MG63 (cell line): ENCODE measurements at regions not wholly inside any gene's neighbourhood (a gene's known extent, or its start where the extent isn't known, plus 50 kb on each side); places are given as distances from the start of the nearest gene placed in this dataset.

ENCODE experiments used
- DNase-seq: peaks from one replicate; pipeline ENCODE4 v3.0.0-alpha.2; 2020
- H3K27me3 ChIP-seq: fragments of 250-450 bp; sonication (Bioruptor Pico); 2 replicates; pipeline ENCODE4 v1.5.1; 2020; ENCODE audit warnings: mild to moderate bottlenecking, moderate library complexity
- H3K36me3 ChIP-seq: fragments of 250-450 bp; sonication (Bioruptor Pico); 2 replicates; pipeline ENCODE4 v1.5.1; 2020; ENCODE audit warnings: mild to moderate bottlenecking, moderate library complexity
- H3K4me3 ChIP-seq: fragments of 250-450 bp; sonication (Bioruptor Pico); 2 replicates; pipeline ENCODE4 v1.5.1; 2020; ENCODE audit warnings: mild to moderate bottlenecking, moderate library complexity
- H3K9me3 ChIP-seq: fragments of 250-450 bp; sonication (Bioruptor Pico); 2 replicates; pipeline ENCODE4 v1.5.1; 2020; ENCODE audit warnings: mild to moderate bottlenecking, moderate library complexity

DNA sequence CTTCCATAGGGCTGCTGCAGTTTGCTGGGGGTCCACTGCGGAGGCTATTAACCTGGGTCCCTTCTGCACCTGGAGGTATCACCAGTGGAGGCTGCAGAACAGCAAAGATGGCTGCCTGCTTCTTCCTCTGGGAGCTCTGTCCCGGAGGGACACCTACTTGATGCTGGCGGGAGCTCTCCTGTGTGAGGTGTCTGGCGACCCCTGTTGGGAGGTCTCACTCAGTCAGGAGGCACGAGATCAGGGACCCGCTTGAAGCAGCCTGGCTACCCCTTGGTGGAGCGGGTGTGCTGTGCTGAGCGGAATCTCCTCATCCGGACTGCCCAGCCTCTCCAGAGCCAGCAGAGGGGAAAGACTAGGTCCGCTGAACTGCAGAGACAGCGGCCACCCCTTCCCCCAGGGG is 56.0 kb upstream of the CTXND1 start:
- no peak overlapping the region for H3K4me3 ChIP-seq
- H3K9me3 ChIP-seq = no peaks in the 10 kb centered on the region
- no peak for DNase-seq
- no peaks in the 10 kb centered on the region for H3K27me3 ChIP-seq
- H3K36me3 ChIP-seq = no peaks in the 10 kb centered on the region

DNA sequence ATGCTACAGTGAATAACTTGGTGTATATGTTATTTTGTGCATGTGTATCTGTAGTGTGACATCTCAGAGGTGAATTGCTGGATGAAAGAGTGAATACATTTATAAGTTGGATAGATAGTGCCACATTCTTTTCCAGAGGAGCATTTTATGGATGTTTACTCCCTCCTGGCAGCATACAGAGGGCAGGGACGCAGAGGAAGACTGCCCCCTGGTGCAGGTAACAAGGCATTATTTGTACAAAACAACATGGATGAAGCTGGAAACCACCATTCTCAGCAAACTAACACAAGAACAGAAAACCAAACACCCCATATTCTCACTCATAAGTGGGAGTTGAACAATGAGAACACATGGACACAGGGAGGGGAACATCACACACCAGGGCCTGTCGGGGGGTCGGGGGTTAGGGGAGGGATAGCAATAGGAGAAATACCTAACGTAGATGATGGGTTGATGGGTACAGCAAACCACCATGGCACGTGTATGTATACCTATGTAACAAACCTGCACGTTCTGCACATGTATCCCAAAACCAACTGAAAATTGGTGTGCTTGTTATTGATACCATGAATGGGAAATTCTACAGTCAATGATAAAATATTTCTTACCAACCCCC is 57.9 kb upstream of the CTXND1 start:
- H3K4me3 ChIP-seq = no peak overlapping the region
- DNase-seq = peak; percentile 27

DNA sequence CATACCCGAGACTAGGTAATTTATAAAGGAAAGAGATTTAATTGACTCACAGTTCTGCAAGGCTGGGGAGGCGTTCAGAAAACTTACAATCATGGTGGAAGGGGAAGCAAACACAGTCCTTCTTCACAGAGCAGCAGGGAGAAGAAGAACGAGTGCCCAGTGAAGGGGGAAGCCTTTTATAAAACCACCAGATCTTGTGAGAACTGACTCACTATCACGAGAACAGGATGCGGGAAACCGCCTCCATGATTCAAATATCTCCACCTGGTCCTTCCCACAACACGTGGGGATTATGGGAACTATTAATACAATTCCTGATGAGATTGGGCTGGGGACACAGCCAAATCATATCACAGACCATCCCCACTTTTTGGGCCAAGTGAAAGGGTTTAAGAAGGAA is 58.8 kb upstream of the CTXND1 start:
- DNase-seq = no peak
- H3K4me3 ChIP-seq = no peak overlapping the region
- H3K9me3 ChIP-seq = no peaks in the 10 kb centered on the region
- no peaks in the 10 kb centered on the region for H3K27me3 ChIP-seq
- no peaks in the 10 kb centered on the region for H3K36me3 ChIP-seq

More for the DNA sequence above, 57.9 kb upstream of the CTXND1 start:
- no peaks in the 10 kb centered on the region for H3K9me3 ChIP-seq
- H3K27me3 ChIP-seq = no peaks in the 10 kb centered on the region
- H3K36me3 ChIP-seq = no peaks in the 10 kb centered on the region

DNA sequence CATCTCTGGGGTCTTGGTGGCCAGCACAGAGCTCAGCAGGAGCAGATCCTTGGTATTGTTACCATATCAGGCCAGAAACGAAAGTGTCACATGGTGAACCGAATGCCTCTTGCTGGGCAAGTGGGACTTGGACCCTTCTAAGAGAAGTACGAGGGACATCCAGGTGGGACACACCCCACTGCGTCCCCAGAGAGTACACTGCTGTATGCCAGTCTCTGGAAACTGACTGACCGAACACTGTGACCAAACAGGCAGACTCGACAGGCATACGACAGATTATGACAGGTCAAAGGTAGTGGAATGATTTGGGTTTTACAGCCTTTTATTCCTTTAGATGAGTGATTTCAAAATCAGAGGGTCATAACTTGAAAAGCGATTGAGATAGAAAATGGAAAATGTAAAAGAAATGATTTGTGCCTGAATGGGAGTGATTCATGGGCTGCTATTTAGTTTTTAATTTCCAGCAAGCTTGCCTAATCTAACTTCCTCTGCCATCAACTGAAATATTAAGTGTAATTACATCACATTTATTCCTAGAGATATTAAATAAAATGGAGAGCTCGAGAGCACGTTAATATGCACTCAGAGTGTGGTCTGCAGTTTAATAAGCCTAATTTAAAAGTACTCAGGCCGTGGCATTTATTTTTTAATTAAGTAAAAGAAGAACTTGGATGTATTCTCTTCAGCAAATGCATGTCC is 63.4 kb upstream of the CTXND1 start:
- no peaks in the 10 kb centered on the region for H3K9me3 ChIP-seq
- no peaks in the 10 kb centered on the region for H3K27me3 ChIP-seq
- DNase-seq = no peak
- no peaks in the 10 kb centered on the region for H3K36me3 ChIP-seq
- H3K4me3 ChIP-seq = no peak overlapping the region

DNA sequence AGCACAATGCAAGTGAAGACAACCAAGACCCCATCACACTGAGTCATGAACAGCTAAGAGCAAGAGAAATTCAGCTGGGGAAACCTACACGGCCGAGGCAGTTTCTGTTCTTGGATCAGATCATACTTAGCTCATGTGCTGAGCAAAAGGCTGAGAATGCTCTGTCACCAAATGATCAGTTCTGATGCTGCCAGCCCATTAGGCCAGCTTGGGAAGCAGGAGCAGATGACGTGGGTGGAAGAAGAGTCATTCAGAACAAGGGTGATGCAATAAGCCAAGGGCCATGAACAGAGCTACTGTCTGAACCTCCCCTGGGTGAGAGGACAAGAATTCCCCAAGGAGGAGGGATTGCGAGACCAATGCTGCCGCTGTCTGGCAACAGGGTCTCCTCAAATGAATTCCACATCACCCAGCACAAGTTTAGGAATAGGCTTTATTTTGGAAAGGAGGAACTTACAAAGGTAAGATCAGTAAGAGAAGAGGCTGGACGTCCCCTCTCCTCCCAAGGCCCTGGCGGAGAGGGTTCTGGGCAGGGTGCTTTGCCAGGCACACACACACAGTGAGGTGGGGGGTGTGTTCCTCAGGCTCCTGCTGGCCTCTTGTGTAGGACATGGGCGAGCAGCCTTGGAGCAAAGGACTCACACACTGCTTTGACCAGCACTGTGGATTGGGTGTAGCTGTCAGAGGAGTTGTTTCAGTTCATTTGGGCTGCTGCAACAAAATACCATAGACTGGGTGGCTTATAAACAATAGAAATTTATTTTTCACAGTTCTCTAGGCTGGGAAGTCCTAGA is 65.6 kb upstream of the CTXND1 start:
- Histone ChIP-seq H3K36me3 (no peaks in the 10 kb centered on the region), H3K4me3 (no peak overlapping the region), H3K27me3 (no peaks in the 10 kb centered on the region), H3K9me3 (no peaks in the 10 kb centered on the region)
- peak; percentile 86 for DNase-seq

DNA sequence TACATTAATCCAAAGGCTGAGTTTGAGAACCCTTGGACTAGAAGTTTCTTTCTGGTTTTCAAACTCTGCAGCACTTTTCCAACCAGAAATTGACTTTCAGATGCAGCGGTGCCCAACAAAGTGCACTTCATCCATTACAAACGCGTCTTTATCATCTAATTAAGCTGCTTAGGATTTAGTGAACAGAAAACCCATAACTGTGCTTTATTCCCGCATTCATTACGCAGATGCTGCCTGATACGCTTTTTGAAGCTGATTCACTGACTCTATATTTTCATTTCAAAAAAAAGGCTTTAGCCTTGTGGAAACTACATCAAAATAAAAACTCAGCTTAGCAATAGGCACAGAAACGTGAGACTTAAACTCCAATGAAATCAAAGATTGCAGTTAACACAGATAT is 69.8 kb upstream of the CTXND1 start:
- H3K9me3 ChIP-seq = no peaks in the 10 kb centered on the region
- no peak for DNase-seq
- no peaks in the 10 kb centered on the region for H3K36me3 ChIP-seq
- no peaks in the 10 kb centered on the region for H3K27me3 ChIP-seq
- H3K4me3 ChIP-seq = no peak overlapping the region

DNA sequence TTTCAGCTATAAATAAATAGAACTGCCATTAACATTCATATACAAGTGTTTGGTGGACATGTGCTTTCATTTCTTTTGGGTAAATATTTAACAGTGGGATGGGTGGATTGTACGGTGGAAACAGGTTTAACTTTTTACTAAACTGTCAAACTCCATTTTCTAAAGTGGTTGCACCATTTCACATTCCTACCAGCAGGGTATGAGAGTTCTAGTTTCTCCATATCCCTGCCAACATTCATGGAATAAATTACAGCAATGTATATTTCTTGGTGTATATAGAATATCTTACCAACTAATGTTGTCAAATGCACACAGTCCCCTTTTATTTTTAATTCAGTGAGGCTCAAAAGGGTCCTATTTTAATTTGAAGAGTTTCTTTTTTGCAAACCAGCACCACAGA is 71.3 kb upstream of the CTXND1 start:
- no peak for DNase-seq
- Histone ChIP-seq H3K36me3 (no peaks in the 10 kb centered on the region), H3K27me3 (no peaks in the 10 kb centered on the region), H3K9me3 (peaks cover 2% of the 10 kb centered on the region; the same call in 1 of the 2 replicates), H3K4me3 (no peak overlapping the region)

DNA sequence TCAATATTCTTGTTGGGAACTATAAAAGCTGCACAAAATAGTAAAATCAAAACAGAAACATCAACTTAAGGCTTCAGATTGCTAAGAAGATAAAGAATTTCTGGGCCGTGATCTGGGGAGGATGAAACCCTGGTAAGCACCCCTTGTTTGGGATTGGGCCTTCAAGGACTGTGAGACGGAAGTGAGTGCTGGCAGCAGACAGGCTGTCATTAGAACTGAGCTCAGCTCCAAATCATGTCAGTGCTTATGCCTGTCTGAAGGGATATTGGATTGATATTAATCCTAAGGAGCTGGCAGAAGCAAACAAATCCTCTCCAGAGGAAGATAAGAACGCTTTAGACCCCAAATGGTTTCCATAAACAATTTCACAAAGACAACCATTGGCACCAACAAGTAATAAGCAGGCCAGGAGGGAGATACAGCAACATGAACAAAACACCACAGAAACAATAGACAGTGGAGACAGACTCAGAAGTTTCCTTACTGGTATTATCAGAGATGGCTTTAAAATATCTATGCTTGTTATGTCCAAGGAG is 72.6 kb upstream of the CTXND1 start:
- Histone ChIP-seq H3K27me3 (no peaks in the 10 kb centered on the region), H3K4me3 (no peak overlapping the region), H3K9me3 (peaks cover 2% of the 10 kb centered on the region; the same call in 1 of the 2 replicates), H3K36me3 (no peaks in the 10 kb centered on the region)
- DNase-seq = no peak

DNA sequence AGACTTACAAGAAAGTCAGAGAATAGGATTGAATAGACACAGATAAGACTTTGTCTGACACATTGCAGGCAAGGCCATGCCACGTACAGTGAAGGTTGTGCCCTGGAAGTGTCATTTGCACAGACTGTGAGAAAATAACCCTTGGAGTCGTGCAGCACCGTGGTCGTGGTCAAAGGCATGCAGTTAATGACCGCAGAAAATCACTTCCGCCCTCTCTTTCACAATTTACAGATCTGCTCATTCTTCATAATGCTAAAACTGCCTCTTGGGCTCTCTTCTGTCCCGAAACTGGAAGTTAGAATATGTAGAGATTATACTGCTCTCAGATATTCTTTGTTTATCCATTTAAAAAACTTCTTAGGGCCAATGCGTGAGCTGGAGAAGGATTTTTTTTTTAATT is 73.2 kb upstream of the CTXND1 start:
- Histone ChIP-seq H3K4me3 (no peak overlapping the region), H3K36me3 (no peaks in the 10 kb centered on the region), H3K9me3 (peaks cover 2% of the 10 kb centered on the region; the same call in 1 of the 2 replicates), H3K27me3 (no peaks in the 10 kb centered on the region)
- DNase-seq = no peak

DNA sequence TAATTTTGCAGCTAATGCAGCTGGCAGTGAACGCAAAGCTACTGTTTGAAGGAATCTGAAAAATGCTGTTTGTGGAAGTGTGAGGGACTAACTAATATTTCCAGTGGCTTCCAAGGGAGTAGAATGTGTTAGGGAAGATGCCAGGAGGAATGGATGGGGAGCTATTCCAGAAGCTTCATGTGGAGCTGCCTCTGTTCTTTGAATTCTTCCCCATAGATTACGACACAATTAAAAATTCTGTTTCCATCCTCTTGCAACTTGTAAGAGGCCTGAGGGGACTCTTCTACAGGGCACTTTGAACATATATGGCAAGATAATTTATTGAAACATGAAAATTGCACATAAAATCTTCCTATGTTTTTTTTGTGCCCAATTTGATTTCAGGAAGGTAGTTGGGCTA is 74.3 kb upstream of the CTXND1 start:
- no peaks in the 10 kb centered on the region for H3K36me3 ChIP-seq
- H3K27me3 ChIP-seq = no peaks in the 10 kb centered on the region
- DNase-seq = no peak
- peaks cover 2% of the 10 kb centered on the region for H3K9me3 ChIP-seq
- no peak overlapping the region for H3K4me3 ChIP-seq

DNA sequence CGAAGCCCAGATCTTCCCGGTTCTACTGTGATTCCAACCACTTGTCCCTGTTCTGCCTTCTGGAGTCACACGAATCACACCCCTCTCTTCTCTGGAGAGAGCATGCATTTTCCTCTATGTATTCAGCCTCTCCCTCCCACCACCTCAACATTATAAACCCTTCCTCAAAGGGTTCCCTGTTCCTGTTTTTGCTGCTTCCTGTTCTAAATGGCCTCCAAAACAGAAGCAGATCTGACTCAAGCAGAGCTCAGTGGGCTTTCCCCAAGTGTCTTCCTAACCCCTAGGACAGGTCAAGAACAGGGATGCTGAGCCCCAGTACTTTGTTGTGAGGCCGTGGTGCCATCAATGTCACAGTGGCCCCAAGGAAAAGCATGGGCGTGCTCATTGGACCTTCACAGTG is 75.7 kb upstream of the ARNT2 start:
- peaks cover 2% of the 10 kb centered on the region for H3K9me3 ChIP-seq
- no peaks in the 10 kb centered on the region for H3K27me3 ChIP-seq
- no peaks in the 10 kb centered on the region for H3K36me3 ChIP-seq
- no peak overlapping the region for H3K4me3 ChIP-seq
- DNase-seq = no peak

DNA sequence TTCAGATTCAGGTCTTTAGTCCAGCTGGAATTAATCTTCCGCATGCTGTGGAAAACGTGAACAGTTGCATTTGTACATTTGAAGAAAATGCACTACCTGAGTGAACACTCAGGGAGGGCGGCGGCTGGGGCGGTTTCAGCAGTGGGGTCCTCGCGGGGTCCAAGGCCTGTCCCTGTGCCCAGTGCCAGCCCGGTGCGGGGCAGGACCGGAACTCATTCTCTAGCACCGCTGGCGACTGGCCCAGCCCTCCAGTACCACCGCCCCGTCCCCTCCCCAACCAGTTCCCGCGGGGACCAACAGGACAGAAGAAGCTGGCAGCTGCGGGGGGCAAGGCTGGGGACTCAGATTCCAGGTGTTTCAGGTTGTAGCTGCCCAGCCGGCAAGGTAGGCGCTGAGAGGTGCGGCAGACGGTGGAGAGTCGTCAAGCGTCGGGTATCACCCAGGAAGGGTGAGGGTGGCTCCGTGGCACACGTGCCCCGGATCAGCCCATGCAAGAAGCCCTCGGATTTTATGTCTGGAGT is 72.2 kb upstream of the ARNT2 start:
- Histone ChIP-seq H3K4me3 (no peak overlapping the region), H3K9me3 (peaks cover 2% of the 10 kb centered on the region), H3K36me3 (no peaks in the 10 kb centered on the region), H3K27me3 (peaks cover 6% of the 10 kb centered on the region; the same call in 1 of the 2 replicates)
- DNase-seq = no peak

DNA sequence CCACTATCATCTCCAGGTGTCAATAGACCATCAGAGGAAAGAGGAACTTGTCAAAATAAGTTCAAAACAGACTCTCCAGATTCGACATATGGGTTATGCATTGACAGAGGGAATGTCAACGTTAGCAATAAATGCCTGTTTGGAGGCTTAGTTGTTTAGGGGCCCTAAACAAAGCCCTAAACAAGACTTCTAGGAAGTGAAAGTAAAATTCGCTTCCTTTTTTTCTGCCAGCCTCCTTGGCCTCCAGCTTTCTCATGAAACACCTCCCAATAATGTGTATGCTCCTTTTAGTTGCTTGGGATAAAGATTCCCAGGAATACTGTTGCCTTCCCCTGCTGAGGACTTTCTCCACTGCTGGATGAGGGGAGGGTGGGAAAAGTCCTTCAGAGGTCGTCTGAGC is 70.9 kb upstream of the ARNT2 start:
- no peaks in the 10 kb centered on the region for H3K36me3 ChIP-seq
- H3K27me3 ChIP-seq = peaks cover 8% of the 10 kb centered on the region; the same call in 1 of the 2 replicates
- no peak overlapping the region for H3K4me3 ChIP-seq
- H3K9me3 ChIP-seq = no peaks in the 10 kb centered on the region; the same call in 1 of the 2 replicates
- no peak for DNase-seq

DNA sequence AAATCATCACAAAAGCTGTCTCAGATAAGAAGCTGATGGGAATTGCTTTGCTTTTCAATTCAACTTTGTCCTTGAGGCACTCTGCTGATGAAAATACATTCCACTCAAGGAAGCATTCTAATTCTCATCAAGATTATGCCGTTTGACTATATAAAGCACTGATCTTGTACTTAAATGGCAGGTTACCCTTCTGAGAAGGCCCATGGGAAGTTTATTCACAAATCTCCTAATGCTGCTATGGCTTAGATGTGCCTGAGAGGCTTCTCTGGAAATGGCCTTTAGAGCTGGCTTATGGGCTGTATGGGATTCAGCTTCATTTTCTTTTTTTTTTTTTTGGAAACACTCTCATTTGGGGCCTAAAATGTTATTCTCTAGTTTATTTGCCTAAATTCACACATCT is 69.7 kb upstream of the ARNT2 start:
- H3K27me3 ChIP-seq = peaks cover 12% of the 10 kb centered on the region; the same call in 1 of the 2 replicates
- no peak overlapping the region for H3K4me3 ChIP-seq
- no peaks in the 10 kb centered on the region for H3K36me3 ChIP-seq
- DNase-seq = no peak
- no peaks in the 10 kb centered on the region; the same call in 1 of the 2 replicates for H3K9me3 ChIP-seq

DNA sequence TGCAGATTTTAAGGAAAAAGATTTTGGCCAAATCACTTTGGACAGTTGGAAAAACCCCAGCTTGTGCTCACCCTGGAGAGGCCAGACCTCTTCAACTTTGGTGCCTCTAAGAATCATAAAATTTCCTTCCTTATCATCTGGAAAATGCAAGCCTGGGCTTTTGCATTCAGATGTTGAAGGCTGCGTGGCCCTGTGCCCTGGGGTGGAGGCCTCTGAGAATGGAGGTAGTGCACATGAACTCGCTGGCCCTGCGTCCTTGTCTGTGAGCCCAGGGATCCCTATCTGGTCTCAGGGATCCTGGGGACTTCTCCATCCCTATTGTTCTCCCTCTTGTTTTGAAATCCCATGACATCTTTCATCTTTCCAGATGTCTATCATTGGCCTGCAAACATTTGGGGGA is 64.6 kb upstream of the ARNT2 start:
- no peaks in the 10 kb centered on the region for H3K36me3 ChIP-seq
- no peaks in the 10 kb centered on the region for H3K9me3 ChIP-seq
- DNase-seq = no peak
- H3K4me3 ChIP-seq = no peak overlapping the region
- peaks cover 14% of the 10 kb centered on the region; the same call in 1 of the 2 replicates for H3K27me3 ChIP-seq

DNA sequence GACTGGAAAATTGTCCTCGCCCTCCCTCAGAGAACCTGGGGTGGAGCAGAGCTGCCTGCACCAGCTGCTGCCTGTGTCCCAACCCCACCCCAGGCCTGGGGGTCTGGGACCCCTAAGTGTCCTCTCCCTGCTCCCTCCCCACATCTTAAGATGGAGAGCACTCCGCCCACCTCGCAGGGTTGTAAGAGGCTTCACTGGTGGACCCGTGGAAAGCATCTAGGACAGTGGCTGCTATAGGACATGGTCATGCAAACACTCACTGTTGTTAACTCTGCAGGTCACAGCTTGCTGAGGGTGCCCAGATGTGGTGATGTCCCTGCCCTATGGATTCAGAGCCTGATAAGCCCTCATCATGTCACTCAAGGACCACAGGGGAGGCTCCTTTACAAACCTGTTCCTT is 62.0 kb upstream of the ARNT2 start:
- Histone ChIP-seq H3K36me3 (no peaks in the 10 kb centered on the region), H3K4me3 (no peak overlapping the region), H3K27me3 (peaks cover 18% of the 10 kb centered on the region), H3K9me3 (no peaks in the 10 kb centered on the region)
- DNase-seq = no peak

DNA sequence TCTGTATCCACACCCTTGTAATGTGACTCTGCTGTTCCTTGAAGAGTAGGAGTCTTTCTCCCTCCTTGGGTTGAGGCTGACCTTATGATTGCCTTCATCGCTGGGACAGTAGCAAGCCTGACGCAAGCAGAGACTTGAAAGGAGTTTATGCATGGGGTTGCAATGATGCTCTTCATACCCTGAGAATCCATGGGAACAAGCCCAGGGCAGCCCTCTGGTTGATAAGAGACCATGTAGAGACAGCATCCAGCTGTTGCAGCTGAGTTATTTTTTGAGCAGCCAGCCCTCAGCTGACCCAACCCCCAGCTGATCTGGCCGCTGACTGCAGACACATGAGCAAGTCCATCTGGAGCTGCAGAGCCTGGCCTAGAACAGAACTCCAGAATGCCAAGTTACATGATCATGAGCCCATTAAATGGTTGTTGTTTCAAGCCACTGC is 60.6 kb upstream of the ARNT2 start:
- no peak for DNase-seq
- H3K9me3 ChIP-seq = no peaks in the 10 kb centered on the region
- H3K36me3 ChIP-seq = no peaks in the 10 kb centered on the region
- no peak overlapping the region for H3K4me3 ChIP-seq
- peaks cover 26% of the 10 kb centered on the region for H3K27me3 ChIP-seq
